Activated CD4-positive, alpha-beta T cell treated with anti-CD3 and anti-CD28 coated beads, Interleukin-2, amount 10 ng/mL, durations not matched to agents 24 days and 14 days (primary cell): ENCODE measurements at regions not wholly inside any gene's neighbourhood (a gene's known extent, or its start where the extent isn't known, plus 50 kb on each side); places are given as distances from the start of the nearest gene placed in this dataset.

Source experiments
- DNase-seq: peaks from one replicate; pipeline ENCODE4 v3.0.0; 2022
- H3K27ac Mint-ChIP-seq: one replicate; pipeline ENCODE4 v1.8.0; 2022; ENCODE audit warnings: mild to moderate bottlenecking, mixed read lengths
- H3K27me3 Mint-ChIP-seq: one replicate; pipeline ENCODE4 v1.8.0; 2022; ENCODE audit warnings: mixed read lengths
- H3K36me3 Mint-ChIP-seq: one replicate; pipeline ENCODE4 v1.8.0; 2022; ENCODE audit warnings: low read depth, mild to moderate bottlenecking, mixed read lengths
- H3K4me1 Mint-ChIP-seq: one replicate; pipeline ENCODE4 v1.8.0; 2021; ENCODE audit warnings: mixed read lengths
- H3K4me3 Mint-ChIP-seq: one replicate; pipeline ENCODE4 v1.8.0; 2022; ENCODE audit warnings: mild to moderate bottlenecking, moderate library complexity, mixed read lengths
- H3K9me3 Mint-ChIP-seq: one replicate; pipeline ENCODE4 v1.8.0; 2021; ENCODE audit warnings: mixed read lengths
- intact Hi-C: fragments of 100-400 bp; cut with micrococcal nuclease; formaldehyde crosslinking; loops from one replicate; pipeline ENCODE4 v1.15.1; 2023

GRCh38 chr4:23360718-23361117, 529.1 kb downstream of the PPARGC1A start:
- peaks cover 3% of the 10 kb centered on the region for H3K9me3 Mint-ChIP-seq

GRCh38 chr4:23355258-23355657, 534.6 kb downstream of the PPARGC1A start:
- H3K9me3 Mint-ChIP-seq: no peaks in the 10 kb centered on the region
- H3K27me3 Mint-ChIP-seq: no peaks in the 10 kb centered on the region
- H3K4me1 Mint-ChIP-seq: no peaks in the 10 kb centered on the region
- no peak overlapping the region for H3K4me3 Mint-ChIP-seq
- no peaks in the 10 kb centered on the region for H3K36me3 Mint-ChIP-seq
- no peak for DNase-seq
- H3K27ac Mint-ChIP-seq: no peak overlapping the region
- intact Hi-C loops: no loop called here

More at GRCh38 chr4:23360718-23361117, 529.1 kb downstream of the PPARGC1A start:
- H3K36me3 Mint-ChIP-seq: no peaks in the 10 kb centered on the region
- intact Hi-C loops: no loop called here
- no peak overlapping the region for H3K4me3 Mint-ChIP-seq
- DNase-seq: no peak
- no peaks in the 10 kb centered on the region for H3K27me3 Mint-ChIP-seq
- no peak overlapping the region for H3K27ac Mint-ChIP-seq
- H3K4me1 Mint-ChIP-seq: no peaks in the 10 kb centered on the region

GRCh38 chr4:23353200-23353599, 536.6 kb downstream of the PPARGC1A start:
- H3K27me3 Mint-ChIP-seq: no peaks in the 10 kb centered on the region
- H3K4me1 Mint-ChIP-seq: no peaks in the 10 kb centered on the region
- intact Hi-C loops: no loop called here

GRCh38 chr4:23348789-23349498, 540.9 kb downstream of the PPARGC1A start:
- H3K27me3 Mint-ChIP-seq: no peaks in the 10 kb centered on the region
- no peaks in the 10 kb centered on the region for H3K4me1 Mint-ChIP-seq
- DNase-seq: no peak
- intact Hi-C loops: no loop called here
- H3K4me3 Mint-ChIP-seq: no peak overlapping the region
- H3K9me3 Mint-ChIP-seq: no peaks in the 10 kb centered on the region
- H3K27ac Mint-ChIP-seq: no peak overlapping the region
- no peaks in the 10 kb centered on the region for H3K36me3 Mint-ChIP-seq

More at GRCh38 chr4:23353200-23353599, 536.6 kb downstream of the PPARGC1A start:
- H3K4me3 Mint-ChIP-seq: no peak overlapping the region
- no peaks in the 10 kb centered on the region for H3K9me3 Mint-ChIP-seq
- no peak overlapping the region for H3K27ac Mint-ChIP-seq
- no peaks in the 10 kb centered on the region for H3K36me3 Mint-ChIP-seq
- DNase-seq: no peak

- intact Hi-C loops: loop anchor here (10.0 kb wide), 1 partner anchor 822 kb away; the partner anchor contains the start of gene ADGRA3
- no peak for DNase-seq
- peaks cover 4% of the 10 kb centered on the region for H3K27me3 Mint-ChIP-seq
- H3K36me3 Mint-ChIP-seq: no peaks in the 10 kb centered on the region
- no peak overlapping the region for H3K4me3 Mint-ChIP-seq
- no peak overlapping the region for H3K27ac Mint-ChIP-seq
- peaks cover 7% of the 10 kb centered on the region for H3K9me3 Mint-ChIP-seq
- peaks cover 26% of the 10 kb centered on the region for H3K4me1 Mint-ChIP-seq
Observed at GRCh38 chr4:23337292-23337691, 552.6 kb downstream of the PPARGC1A start.

GRCh38 chr4:23333946-23334878, 555.6 kb downstream of the PPARGC1A start:
- Mint-ChIP-seq H3K9me3 (peaks cover 7% of the 10 kb centered on the region), H3K36me3 (no peaks in the 10 kb centered on the region), H3K4me3 (peak overlapping the region; percentile 1), H3K27ac (peak overlapping the region; percentile 89), H3K4me1 (peaks cover 26% of the 10 kb centered on the region), H3K27me3 (peaks cover 2% of the 10 kb centered on the region)
- intact Hi-C loops: loop anchor here (1.0 to 10.0 kb wide), 4 partner anchors 29 to 1138 kb away; partner anchors contain the start of gene ADGRA3
- DNase-seq: peak; percentile 87

GRCh38 chr4:23333556-23333945, 556.3 kb downstream of the PPARGC1A start:
- H3K27ac Mint-ChIP-seq: peak overlapping the region; percentile 89
- peak overlapping the region; percentile 1 for H3K4me3 Mint-ChIP-seq
- H3K4me1 Mint-ChIP-seq: peaks cover 26% of the 10 kb centered on the region
- H3K36me3 Mint-ChIP-seq: no peaks in the 10 kb centered on the region
- peaks cover 7% of the 10 kb centered on the region for H3K9me3 Mint-ChIP-seq
- H3K27me3 Mint-ChIP-seq: peaks cover under 1% of the 10 kb centered on the region
- intact Hi-C loops: loop anchor here (5.0 to 10.0 kb wide), 2 partner anchors 819 to 1139 kb away; partner anchors contain the start of gene ADGRA3
- peak; percentile 77 for DNase-seq

GRCh38 chr4:23332313-23332712, 557.5 kb downstream of the PPARGC1A start:
- H3K27me3 Mint-ChIP-seq: peaks cover 1% of the 10 kb centered on the region
- no peak for DNase-seq
- H3K36me3 Mint-ChIP-seq: no peaks in the 10 kb centered on the region
- no peak overlapping the region for H3K4me3 Mint-ChIP-seq
- H3K9me3 Mint-ChIP-seq: no peaks in the 10 kb centered on the region
- H3K27ac Mint-ChIP-seq: no peak overlapping the region
- H3K4me1 Mint-ChIP-seq: peaks cover 26% of the 10 kb centered on the region
- intact Hi-C loops: loop anchor here (5.0 to 10.0 kb wide), 2 partner anchors 818 to 1140 kb away; partner anchors contain the start of gene ADGRA3

- H3K4me1 Mint-ChIP-seq: peaks cover 5% of the 10 kb centered on the region
- no peaks in the 10 kb centered on the region for H3K36me3 Mint-ChIP-seq
- DNase-seq: no peak
- no peak overlapping the region for H3K27ac Mint-ChIP-seq
- H3K9me3 Mint-ChIP-seq: peaks cover 5% of the 10 kb centered on the region
- peaks cover 1% of the 10 kb centered on the region for H3K27me3 Mint-ChIP-seq
- intact Hi-C loops: no loop called here
- H3K4me3 Mint-ChIP-seq: no peak overlapping the region
Observed at GRCh38 chr4:23327120-23327519, 562.7 kb downstream of the PPARGC1A start.

GRCh38 chr4:23324021-23324690, 565.7 kb downstream of the PPARGC1A start:
- Mint-ChIP-seq H3K4me3 (no peak overlapping the region), H3K4me1 (peaks cover 9% of the 10 kb centered on the region), H3K36me3 (no peaks in the 10 kb centered on the region), H3K9me3 (peaks cover 14% of the 10 kb centered on the region), H3K27me3 (peaks cover 1% of the 10 kb centered on the region), H3K27ac (no peak overlapping the region)
- no peak for DNase-seq
- intact Hi-C loops: no loop called here

GRCh38 chr4:23323436-23323835, 566.4 kb downstream of the PPARGC1A start:
- Mint-ChIP-seq H3K27me3 (no peaks in the 10 kb centered on the region), H3K36me3 (no peaks in the 10 kb centered on the region), H3K4me3 (no peak overlapping the region), H3K27ac (no peak overlapping the region), H3K4me1 (peaks cover 9% of the 10 kb centered on the region), H3K9me3 (peaks cover 14% of the 10 kb centered on the region)
- DNase-seq: no peak
- intact Hi-C loops: no loop called here

GRCh38 chr4:23322732-23323131, 567.1 kb downstream of the PPARGC1A start:
- Mint-ChIP-seq H3K4me3 (no peak overlapping the region), H3K4me1 (peaks cover 9% of the 10 kb centered on the region), H3K27me3 (no peaks in the 10 kb centered on the region), H3K9me3 (peaks cover 14% of the 10 kb centered on the region), H3K27ac (no peak overlapping the region), H3K36me3 (no peaks in the 10 kb centered on the region)
- intact Hi-C loops: no loop called here
- DNase-seq: no peak

- no peak overlapping the region for H3K27ac Mint-ChIP-seq
- peaks cover 2% of the 10 kb centered on the region for H3K27me3 Mint-ChIP-seq
- peaks cover 12% of the 10 kb centered on the region for H3K9me3 Mint-ChIP-seq
- intact Hi-C loops: no loop called here
- no peak overlapping the region for H3K4me3 Mint-ChIP-seq
- no peaks in the 10 kb centered on the region for H3K36me3 Mint-ChIP-seq
- no peak for DNase-seq
- peaks cover 9% of the 10 kb centered on the region for H3K4me1 Mint-ChIP-seq
Observed at GRCh38 chr4:23320931-23321587, 568.8 kb downstream of the PPARGC1A start.
